ENCODE measurements at regions not wholly inside any gene's neighbourhood (a gene's known extent, or its start where the extent isn't known, plus 50 kb on each side); places are given as distances from the start of the nearest gene placed in this dataset.

DNA sequence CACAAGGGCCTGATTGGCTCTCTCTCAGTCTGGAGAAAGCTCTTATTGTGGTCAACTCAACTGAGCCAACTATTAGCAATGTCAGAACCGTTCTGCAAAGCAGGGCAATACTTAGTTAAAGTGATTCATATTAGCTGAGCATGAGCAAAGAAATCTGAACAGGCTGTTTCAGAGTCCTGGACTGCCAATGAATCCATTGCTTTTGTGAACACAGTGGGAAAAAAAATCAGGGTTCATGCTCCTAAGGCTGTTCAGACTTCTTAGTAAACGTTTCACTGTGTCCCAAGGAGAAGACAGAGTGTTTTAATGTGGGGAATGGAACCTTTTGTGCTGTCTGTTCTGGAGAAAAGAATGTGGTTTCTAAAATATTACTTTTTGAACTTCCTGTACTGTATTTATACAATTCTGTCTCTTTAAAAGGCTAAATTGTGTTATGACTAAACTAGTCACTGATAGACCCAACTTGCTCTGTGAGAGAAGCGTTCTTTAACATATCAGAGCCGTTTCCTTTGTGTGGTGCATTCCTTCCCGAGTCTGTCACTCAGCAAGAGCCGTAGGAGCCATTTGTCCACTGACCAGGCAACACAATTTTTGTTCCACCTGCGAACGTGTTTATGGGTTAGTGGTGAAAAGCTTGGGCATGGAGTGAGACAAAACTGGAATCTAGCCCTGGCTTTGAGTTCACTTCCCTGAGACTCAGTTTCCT, 366.1 kb downstream of the FBXO8 start:
- no peak overlapping the region for H3K4me3 ChIP-seq (replicated peaks in 1 of 2; ENCODE audit: low read depth in 2 of 2, low read length in 2 of 2)
- TF ChIP-seq, protein P1, sequence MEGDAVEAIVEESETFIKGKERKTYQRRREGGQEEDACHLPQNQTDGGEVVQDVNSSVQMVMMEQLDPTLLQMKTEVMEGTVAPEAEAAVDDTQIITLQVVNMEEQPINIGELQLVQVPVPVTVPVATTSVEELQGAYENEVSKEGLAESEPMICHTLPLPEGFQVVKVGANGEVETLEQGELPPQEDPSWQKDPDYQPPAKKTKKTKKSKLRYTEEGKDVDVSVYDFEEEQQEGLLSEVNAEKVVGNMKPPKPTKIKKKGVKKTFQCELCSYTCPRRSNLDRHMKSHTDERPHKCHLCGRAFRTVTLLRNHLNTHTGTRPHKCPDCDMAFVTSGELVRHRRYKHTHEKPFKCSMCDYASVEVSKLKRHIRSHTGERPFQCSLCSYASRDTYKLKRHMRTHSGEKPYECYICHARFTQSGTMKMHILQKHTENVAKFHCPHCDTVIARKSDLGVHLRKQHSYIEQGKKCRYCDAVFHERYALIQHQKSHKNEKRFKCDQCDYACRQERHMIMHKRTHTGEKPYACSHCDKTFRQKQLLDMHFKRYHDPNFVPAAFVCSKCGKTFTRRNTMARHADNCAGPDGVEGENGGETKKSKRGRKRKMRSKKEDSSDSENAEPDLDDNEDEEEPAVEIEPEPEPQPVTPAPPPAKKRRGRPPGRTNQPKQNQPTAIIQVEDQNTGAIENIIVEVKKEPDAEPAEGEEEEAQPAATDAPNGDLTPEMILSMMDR (IDR thresholded peaks at IDR 0.05; ENCODE audit: low read depth, low read length): no peak
- DNase-seq (ENCODE audit: low read depth in 2 of 2): peak; percentile 66 to 78

DNA sequence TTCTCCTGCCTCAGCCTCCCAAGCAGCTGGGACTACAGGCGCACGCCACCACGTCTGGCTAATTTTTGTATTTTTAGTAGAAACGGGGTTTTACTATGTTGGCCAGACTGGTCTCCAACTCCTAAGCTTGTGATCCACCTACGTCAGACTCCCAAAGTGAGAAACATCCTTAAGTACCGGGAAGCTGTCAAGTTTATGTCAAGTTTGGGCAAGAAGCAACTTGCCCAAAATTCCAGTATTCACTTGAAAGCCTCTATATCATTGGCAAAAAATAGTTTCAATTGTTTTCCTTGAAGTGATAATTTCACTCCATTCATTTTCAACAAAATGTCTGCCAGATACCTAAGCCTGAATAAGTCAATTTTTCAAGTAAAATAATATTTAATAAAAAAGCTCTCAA, 370.0 kb downstream of the FBXO8 start:
- no peak for DNase-seq (ENCODE audit: low read depth in 2 of 2)
- TF ChIP-seq, protein P1 (IDR thresholded peaks at IDR 0.05; ENCODE audit: low read depth, low read length): no peak
- H3K4me3 ChIP-seq (replicated peaks in 1 of 2; ENCODE audit: low read depth in 2 of 2, low read length in 2 of 2): no peak overlapping the region

DNA sequence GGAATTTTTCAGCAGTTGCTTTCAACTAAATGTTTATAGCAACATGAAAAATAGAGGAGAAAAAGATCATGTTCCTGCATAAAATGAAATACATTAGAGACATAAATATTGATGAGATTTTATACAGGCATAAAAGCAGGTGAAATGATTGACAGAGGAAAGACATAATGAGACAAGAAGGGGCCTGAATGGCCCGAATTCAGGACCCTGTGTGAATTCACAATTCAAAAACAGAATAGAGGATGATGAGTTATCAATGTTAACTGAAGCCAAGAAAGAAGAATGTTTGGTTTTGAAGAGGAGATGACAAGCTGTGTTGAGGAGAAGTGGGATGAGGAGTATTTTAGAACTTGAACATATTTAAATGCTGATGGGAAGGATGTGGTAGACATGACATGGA, 371.1 kb downstream of the FBXO8 start:
- TF ChIP-seq, protein P1 (IDR thresholded peaks at IDR 0.05; ENCODE audit: low read depth, low read length): no peak
- DNase-seq (ENCODE audit: low read depth in 2 of 2): no peak
- H3K4me3 ChIP-seq (replicated peaks in 1 of 2; ENCODE audit: low read depth in 2 of 2, low read length in 2 of 2): no peak overlapping the region

DNA sequence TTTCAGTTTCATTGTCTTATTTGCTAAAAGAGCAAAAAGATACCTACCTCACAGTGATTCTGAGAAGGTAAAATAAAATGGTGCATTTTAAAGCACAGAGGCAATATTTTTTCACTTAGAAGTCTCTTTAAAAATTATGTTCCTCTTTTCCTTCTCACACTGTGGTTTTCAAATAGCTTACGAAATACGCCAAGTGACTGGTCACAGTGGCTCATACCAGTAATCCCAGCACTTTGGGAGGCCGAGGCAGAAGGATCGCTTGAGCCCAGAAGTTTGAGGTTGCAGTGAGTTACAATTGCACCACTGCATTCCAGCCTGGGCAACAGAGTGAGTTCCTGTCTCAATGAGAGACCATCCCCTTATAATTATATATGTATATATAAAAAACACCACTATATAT, 372.6 kb downstream of the FBXO8 start:
- no peak overlapping the region for H3K4me3 ChIP-seq (replicated peaks in 1 of 2; ENCODE audit: low read depth in 2 of 2, low read length in 2 of 2)
- TF ChIP-seq, protein P1 (IDR thresholded peaks at IDR 0.05; ENCODE audit: low read depth, low read length): no peak
- DNase-seq (ENCODE audit: low read depth in 2 of 2): no peak

DNA sequence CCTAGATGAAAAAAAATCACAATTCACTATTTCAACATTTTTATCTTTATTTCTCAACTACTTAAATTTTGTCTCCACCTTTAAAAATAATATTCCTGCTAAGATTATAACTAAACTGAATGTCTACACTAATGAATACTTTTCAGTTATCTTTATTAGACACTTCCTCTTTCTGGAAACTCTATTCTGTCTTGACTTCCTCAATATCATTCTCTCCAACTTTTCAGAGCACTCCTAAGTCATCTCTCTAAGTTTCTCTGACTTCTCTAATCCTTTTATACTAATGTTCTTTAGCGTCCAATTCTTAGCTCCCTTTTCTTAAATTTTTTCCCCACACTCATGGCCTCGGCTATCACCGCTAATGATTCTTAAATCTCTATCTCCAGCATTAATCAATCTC, 374.2 kb downstream of the FBXO8 start:
- H3K4me3 ChIP-seq (replicated peaks in 1 of 2; ENCODE audit: low read depth in 2 of 2, low read length in 2 of 2): no peak overlapping the region
- TF ChIP-seq, protein P1 (IDR thresholded peaks at IDR 0.05; ENCODE audit: low read depth, low read length): no peak
- DNase-seq (ENCODE audit: low read depth in 2 of 2): no peak

DNA sequence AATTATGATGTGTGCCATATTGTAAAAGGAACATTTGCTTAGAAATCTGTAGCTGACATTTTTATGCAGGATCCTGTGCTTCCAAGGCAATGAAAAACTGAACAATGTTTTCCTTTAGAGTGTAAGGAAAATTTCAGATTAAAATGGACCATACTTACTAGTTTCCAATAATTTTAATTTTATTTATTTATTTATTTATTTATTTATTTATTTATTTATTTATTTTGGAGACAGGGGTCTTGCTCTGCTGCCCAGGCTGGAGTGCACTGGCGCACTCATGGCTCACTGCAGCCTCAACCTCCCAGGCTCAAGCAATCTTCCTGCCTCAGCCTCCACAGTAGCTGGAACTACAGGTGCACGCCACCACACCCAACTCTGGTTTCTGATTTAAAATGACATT, 369.8 kb upstream of the HAND2 start:
- DNase-seq (ENCODE audit: low read depth in 2 of 2): no peak
- TF ChIP-seq, protein P1 (IDR thresholded peaks at IDR 0.05; ENCODE audit: low read depth, low read length): no peak

DNA sequence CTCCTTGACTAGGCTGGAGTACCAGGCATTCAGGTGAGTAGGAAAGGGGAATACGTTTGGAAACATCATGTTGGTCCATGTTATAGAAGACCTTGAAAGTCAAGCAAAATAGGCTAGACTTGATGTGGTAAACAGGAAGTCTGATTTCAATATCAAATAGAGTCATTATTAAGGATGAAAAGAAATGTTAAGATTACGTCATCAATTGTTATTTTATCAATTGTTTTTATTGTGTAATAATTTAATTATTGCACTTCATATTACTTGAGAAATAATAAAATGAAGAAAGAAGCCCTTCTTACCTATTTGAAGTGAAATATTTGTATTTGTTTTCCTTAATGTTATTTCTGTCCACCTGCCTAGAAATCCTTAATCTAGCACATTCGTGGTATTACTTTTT, 361.0 kb upstream of the HAND2 start:
- H3K4me3 ChIP-seq (replicated peaks in 1 of 2; ENCODE audit: low read depth in 2 of 2, low read length in 2 of 2): no peak overlapping the region
- DNase-seq (ENCODE audit: low read depth in 2 of 2): no peak
- TF ChIP-seq, protein P1 (IDR thresholded peaks at IDR 0.05; ENCODE audit: low read depth, low read length): no peak

More for the DNA sequence above, 369.8 kb upstream of the HAND2 start:
- no peak overlapping the region for H3K4me3 ChIP-seq (replicated peaks in 1 of 2; ENCODE audit: low read depth in 2 of 2, low read length in 2 of 2)
